HG02642 (cell line): ENCODE measurements at regions not wholly inside any gene's neighbourhood (a gene's known extent, or its start where the extent isn't known, plus 50 kb on each side); places are given as distances from the start of the nearest gene placed in this dataset.

Source experiments
- ATAC-seq: cut with Tn5 transposase; IDR thresholded peaks from one replicate; pipeline ENCODE4 v1.9.1; 2021; ENCODE audit warnings: mild to moderate bottlenecking; ENCODE audit not compliant: unreplicated experiment, poor library complexity

DNA sequence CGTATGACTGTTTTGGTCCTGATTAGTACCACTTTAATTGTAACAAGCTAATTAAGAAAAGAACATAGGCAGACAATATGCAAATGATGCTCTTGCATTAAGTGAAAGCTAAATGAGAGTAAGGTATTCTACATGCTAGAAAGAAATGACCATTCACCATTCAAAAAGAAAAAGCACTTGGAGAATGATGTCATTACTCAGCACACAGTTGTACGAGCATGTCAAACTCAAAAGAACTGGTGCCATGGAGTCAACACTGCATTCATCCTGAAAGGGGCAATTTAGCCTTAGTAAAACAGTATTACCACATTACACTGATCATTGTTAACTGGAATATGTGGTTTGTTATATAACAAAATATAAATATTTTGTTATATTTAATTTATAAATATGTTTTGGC is 136.2 kb upstream of the CTTNBP2 start:
- no peak for ATAC-seq

DNA sequence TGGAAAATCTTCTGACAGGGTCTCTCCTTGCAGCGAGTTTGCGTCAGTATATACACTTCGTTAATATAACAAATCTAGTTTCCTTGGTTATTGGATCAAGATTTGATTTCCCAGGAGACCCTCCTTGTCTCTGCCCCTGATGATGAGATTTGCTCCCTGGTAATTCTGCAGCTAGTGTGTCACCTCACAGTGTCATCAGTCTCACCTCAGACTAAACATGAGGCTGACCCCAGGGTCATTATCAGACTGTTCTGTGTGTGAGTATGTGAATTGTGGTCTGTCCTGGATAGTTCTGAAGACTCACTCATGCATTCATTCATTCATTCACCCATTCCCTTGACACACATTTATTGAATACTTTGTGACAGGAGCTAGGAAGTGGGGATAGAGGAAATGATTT is 138.4 kb upstream of the CTTNBP2 start:
- no peak for ATAC-seq

DNA sequence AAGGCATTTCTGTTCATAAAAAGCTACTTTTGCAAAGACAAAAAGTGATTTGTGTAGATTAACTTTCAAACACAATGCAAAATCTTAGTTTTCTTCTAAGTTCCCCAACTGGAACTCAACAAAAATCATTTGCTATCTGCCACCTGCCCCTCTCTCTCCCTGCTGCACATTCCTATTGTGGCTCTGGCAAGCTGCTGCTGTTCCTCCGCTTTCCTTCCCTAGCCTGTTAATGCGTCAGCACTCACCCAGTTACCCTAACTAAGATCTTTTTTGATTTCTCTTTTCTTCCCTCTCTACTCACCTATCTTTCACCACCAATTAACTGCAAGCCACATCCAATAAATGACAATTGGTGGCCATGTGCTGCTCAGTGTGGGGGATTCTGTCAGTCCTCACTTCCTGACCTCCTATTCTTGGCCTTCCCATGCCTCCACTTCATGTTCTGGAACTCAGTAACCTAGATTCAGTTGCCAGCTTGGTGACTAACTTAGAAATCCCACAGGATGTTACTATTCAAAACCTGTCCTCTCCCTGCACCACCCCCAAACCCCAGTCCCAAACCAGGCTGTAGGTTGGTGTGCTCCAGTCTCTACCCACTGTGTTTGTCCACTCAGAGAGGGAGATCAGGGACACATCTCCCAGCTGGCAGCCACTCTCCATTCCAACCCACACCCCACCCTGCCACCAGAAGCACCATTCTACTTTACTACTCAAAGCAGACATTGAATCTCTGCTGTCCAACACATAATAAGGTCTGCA is 140.2 kb upstream of the CTTNBP2 start:
- no peak for ATAC-seq

DNA sequence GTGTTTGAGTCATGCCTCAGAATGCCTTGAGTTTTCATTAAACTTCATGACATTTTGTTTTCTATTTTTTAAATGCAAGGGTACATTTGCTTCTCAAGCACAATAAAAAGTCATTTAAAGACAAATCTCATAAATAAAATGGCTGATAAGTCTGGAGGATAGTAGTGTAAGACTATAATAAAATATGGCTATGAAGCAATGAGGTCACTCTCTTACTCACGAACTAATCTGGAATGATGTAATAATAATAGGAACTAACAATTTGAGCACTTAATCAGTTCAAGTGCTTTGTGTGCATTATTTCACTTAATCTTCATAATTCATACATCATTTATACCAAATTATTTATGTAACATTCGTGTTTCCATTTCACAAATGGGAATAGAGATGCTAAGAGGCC is 149.3 kb upstream of the CTTNBP2 start:
- no peak for ATAC-seq

DNA sequence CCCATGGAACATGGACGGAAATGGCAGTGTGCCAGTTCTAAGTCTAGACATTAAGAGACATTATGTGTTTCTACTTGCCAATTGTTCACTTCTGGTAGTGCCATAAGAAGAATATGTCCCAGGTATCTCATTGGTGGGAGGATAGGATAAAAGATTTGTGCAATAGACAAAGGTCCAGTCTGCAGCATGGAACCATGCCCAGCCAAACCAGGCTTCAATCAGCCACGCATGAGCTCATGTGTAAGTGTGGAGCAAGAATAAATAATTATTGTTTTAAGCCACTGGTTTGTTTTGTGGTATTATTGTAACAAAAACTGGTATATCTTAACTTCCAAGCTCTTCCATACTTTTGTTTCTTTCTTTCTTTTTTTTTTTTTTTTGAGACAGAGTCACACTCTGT is 153.6 kb upstream of the CTTNBP2 start:
- ATAC-seq = no peak

DNA sequence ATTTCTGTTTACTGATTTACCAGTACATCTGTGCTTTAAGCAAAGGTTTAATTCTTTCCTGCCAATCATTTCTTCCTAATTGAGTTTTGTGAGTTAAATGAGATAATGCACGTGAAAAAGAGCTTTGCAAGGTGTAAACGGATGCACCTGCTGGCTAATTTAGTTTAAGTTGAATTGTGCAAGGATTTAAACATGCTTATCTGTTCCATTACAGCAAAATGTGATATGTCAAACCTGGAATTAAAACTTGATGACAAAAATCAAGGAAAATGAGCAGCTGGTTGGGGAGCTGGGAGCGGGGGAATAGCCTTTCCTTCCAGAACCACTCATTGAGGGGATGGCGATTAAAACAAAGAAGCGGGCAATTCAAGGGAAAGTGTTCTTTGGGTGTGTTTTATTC is 155.0 kb upstream of the CTTNBP2 start:
- ATAC-seq = no peak

DNA sequence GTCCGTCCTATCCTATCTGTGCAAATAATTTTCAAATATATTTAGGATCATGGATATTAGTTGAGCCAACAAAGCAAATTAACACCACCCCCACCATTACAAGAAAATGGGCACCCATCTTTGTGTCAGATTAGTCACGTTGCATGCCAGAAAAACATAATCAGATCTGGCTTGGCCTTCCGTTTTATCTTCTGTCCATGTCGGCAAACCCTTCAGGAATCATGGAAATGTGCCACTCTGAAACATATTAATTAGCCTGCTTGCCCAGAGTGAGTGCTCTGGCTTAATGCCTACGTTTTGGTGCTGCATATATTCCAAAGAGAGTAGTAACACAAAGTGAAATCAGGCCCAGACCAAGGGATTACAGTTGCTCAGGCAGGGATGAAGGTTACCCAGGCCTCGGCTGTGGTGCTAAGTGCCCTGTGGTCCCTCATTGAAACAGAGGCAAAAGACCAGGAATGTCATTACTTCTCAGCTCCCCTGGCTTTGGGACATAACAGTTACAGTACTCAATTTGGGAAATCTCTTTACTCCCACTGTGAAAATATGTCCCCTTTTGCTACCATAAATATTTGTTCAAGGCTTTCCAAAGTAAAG is 154.0 kb upstream of the LSM8 start:
- no peak for ATAC-seq

DNA sequence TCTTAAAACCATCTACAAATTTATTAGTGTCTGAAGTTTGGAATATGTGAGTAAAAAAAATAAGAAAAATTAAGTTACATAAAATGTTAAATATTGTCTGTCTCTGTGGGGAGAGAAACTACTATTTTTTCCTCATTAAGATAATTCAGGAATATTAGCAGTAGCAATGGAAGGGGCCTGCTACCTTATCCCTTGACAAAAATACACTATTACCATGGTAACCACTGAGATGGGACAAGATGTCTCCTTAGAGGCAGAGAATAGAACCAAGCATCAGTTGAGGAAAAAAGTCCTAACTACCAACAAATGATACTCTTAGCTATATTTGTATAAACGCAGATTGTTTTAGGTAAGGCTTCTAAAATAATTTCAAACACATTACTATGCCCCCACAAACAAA is 150.7 kb upstream of the LSM8 start:
- ATAC-seq = no peak

DNA sequence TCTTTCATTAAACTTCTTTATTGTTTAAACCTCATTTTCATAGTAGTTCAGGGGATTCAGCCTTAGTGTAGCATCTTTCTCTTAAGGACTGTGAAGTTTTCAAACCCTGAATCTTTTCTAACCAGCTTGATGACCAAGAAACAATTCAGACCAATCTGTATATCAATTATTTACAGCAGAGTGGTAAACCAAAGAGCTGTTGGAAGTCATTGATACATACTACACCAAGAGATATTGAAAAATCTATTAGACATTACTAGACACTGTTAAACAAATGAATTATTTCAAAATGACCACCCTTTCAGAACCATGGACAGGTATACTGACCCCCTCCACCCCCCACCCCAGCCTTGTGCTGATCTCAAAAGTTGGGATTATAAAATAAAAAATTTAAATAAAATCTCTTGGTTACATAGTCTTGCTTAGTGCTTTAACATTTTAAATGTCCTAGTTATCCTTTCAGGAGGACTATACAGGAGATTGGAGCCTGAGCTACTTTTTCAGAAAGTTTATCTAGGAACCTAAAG is 143.9 kb upstream of the LSM8 start:
- no peak for ATAC-seq

DNA sequence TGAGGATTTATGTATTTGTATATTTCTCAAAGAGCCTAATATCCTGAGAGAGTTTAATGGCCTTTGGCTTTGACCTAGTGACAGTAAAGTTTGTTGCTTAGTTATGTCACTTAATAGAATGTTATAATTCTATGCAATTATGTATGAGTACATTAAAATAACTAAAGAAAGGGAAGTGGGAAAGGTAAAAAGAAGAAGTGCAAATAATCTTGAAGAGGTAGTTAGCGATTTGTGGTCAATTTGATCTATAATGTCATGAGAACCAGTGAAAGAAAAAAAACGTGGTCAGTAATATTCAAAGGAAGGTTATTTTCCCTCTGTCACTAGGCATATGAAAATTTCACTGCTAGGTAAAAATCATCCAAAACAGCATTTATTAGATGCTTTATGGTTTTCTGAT is 143.4 kb upstream of the LSM8 start:
- ATAC-seq = peak; percentile 69

DNA sequence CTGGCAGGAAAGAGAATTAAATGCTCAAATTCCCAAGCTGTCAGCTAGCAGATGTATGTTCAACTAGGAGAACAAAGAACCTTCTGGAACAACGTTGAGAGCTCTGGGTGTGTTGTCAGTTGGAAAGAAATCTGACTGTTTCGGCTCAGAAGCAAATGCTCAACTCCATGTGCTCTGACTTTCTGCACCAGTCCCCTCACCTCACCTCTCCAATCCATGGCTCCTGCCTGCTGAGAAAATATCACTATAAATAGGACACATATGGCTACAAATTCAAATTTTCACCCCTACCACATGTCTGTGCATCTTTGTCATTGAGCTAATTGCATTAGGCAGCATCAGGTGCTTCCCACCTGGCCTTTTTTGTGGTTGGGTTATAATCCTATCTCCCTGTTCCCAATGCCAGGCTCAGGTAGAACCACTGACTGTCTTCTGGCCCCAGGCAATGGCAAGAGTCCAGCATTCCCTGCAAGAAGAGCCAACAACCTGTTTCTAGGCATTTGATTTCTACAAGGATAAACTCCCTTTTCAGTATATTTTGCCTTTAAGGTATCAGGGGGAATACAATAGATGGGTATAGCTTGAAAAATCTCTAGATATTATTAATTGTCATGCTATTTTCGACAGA is 142.6 kb upstream of the LSM8 start:
- ATAC-seq = no peak

DNA sequence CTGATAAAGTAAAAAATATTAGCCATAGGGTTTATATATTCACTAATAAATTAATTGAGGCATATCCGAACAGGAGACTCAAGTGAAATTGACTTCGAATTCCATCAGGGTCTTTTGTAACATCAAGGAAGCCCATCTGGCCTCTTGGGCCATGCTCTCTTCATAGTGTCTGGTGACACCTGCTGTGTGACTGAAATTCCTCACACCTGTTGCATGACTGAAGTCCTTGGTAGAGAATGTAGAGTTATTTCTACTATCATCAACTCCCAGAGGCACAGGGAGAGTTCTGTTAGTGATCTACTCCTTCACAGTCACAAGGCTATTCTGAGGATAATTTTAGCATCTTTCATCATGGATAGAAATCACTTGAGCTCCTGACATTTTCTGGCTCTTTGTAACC is 138.3 kb upstream of the LSM8 start:
- ATAC-seq = no peak

DNA sequence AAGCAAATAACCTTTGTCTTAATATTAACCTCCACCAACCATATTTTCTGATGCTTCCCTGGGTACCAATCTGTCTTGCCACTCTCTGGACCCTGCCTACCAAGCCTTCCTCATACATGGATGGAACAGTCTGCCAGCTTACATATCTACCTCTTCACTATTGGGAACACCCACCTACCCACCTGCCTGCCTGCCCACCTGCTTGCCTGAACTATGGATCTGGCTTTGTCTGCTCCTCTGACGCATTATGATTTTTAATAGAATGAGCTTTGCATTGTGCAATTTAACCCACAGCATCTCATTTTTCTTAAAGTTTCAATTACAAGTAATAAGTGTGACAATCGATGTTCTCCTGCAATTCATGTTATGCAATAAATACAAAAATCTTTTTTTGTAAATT is 137.9 kb upstream of the LSM8 start:
- no peak for ATAC-seq

DNA sequence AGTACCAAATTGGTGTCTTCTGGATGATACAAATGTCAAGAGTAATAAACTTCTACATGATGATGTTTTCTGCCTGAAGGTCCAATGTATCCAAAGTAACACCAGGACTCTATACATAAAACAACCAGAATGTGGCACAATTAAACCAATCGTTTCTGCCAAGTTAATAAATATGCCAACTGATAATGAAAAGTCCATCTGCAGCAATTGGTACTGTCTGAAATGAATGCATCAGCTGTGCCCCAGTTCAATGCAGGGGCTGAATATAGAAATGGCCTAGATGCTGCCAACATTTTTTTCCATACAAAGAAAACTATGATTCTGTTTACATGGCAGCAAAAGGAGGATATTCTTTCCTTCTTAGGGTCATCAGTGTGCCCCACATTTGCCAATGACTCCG is 137.2 kb upstream of the LSM8 start:
- ATAC-seq = no peak

DNA sequence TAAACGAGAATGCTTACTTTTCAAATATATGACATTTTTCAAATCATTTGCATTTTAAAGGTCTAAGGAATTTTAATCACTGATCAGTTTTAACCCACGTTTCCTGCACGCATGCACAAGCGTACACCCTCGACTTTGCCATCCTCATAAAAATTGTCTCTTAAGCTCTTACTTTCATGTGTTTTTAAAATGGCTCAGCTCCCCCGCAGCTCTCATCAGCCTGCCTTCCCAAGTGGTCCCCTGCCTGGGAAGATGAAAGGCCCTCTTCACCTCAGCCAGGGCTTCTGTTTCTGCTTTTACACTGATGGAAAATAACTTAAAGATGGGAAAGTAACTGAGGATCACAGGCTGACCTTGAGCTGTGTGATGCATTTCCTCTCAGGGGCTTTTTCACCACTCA is 131.6 kb upstream of the LSM8 start:
- no peak for ATAC-seq

DNA sequence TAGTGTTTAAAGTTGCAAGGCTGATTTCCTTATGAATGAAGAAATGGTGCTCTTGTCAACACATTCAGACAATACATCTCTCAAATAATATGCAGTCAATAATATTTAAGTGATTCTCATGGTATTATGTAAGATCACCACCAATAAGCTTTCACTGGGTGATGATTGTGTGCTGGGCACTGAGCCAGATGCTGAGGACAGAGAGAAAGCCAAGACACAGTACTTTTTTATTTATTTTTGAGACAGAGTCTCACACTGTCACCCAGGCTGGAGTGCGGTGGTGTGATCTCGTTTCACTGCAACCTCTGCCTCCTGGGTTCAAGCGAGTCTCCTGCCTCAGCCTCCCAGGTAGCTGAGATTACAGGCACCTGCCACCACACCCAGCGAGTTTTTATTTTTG is 130.6 kb upstream of the LSM8 start:
- ATAC-seq = no peak

DNA sequence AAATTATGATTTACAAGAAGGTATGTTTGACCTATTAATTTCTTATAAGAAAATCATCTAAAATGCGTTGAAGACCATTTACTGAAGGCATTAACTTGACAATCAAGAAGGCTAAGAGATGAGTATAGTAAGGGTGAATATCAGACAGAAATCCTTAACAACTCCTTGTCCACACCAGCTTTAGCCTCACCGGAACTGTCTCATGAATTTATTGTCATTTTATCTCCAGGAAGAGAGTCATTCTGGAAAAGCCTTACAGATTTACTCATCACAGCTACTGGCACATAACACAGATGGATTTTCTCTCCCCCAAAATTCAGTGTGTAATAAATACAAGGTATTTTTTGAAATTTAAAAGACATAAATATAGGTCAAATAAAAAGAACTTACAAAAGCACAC is 129.4 kb upstream of the LSM8 start:
- no peak for ATAC-seq

DNA sequence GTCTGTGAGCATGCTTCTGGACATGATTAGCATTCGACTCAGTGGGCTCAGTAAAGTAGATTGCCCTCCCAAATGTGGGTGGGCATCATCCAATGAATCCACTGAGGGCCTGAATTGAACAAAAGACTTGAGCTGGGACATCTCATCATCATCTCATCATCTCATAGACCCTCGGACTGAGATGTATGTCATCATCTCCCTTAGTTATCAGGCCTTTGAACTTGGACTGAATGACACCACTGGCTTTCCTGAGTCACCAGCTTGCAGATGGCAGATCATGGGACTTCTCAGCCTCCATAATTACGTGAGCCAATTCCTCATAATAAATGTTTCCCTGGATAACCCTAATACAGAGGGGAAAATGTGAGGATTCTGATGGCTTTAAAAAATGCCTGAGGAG is 128.3 kb upstream of the LSM8 start:
- no peak for ATAC-seq

DNA sequence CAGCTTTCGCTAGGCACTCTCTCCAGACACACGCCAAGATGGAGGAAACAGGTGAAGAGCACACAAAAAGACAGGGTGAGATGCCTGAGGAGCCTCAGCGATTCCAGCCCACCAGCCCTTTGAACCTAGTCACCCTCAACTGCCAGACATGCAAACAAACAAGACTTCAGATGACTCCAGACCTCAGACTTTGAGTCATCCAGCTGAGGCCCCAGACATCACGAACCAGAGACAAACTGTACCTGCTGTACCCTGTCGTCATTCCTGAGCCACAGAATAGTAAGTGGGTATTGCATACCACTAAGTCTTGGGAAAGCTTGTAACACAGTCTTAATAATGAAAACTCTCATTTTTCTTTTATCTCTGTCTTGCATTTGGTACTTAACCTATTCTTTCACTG is 126.6 kb upstream of the LSM8 start:
- no peak for ATAC-seq

DNA sequence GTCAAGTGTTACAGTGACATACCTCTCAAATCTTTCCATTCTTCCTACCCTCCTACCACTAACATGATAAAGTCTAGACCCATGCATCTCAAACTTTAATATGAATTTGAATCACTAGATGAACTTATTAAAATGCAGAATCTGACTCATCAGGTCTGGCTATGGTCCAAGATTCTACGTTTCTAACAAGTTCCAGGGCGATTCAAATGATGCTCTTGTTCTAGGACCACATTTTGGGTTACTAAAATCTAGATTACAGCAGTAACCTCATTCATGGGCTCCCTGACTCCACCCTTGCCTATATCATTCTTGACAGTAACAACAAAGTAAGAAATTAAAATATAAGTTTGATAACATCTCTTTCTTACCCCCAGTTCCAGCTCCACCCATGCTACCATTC is 124.8 kb upstream of the LSM8 start:
- no peak for ATAC-seq

DNA sequence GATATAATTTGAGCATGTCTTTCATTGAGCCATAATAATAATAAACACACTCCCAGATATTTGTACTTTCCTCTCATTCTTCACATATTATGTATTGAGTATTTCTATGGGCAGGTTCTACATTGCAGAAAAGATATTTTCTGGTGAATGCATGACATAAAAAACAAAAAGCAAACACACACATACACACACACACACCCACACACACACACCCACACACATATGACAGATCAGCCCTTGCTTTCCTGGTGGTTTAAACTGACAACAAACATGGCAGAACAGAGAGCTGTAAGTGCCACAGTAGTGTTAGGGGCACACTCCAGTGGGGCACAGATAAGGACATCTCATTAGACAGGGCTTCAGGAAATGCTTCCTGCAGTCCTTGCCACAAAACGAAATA is 123.3 kb upstream of the LSM8 start:
- no peak for ATAC-seq

DNA sequence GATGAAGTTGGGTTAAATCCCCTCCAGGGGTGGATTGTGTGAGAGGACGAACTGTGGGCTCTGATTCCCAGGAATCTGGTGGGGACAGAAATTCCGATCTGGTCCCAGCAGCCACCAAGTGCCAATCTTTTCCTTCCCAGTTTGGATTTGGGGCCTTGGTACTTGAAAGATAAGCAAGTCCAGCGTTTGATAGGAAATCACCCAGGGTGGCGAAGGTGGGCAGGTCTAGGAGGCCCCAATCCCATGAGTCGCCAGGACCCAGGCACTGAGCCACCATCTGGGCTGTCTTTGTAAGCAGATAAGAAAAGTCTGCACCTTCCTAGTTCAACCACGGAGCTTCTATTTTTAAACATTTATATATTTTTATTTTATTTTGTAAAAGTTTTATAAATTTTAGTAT is 122.6 kb upstream of the LSM8 start:
- no peak for ATAC-seq
